ENCODE measurements at regions not wholly inside any gene's neighbourhood (a gene's known extent, or its start where the extent isn't known, plus 50 kb on each side); places are given as distances from the start of the nearest gene placed in this dataset.

GRCh38 chr3:107028086-107028485, 349.2 kb upstream of the CCDC54 start:
- no peak for TF ChIP-seq ZFP3 (CRISPR knock-in tag; IDR thresholded peaks at IDR 0.05)
- TF ChIP-seq ZNF565 (CRISPR knock-in tag; conservative IDR thresholded peaks at IDR 0.05; ENCODE audit: low read depth) = no peak
- TF ChIP-seq OSR1 (CRISPR knock-in tag; IDR thresholded peaks at IDR 0.05) = no peak
- TF ChIP-seq RARB (CRISPR knock-in tag; IDR thresholded peaks at IDR 0.05) = no peak
- no peak for TF ChIP-seq PATZ1 (CRISPR knock-in tag; IDR thresholded peaks at IDR 0.05; ENCODE audit: borderline replicate concordance)
- no peak for TF ChIP-seq ZC3H10 (CRISPR knock-in tag; IDR thresholded peaks at IDR 0.05)
- TF ChIP-seq CSDC2 (CRISPR knock-in tag; IDR thresholded peaks at IDR 0.05) = no peak
- TF ChIP-seq ESRRG (CRISPR knock-in tag; IDR thresholded peaks at IDR 0.05) = no peak
- no peak for TF ChIP-seq ZFP30 (CRISPR knock-in tag; IDR thresholded peaks at IDR 0.05)
- no peak for TF ChIP-seq ARNTL (CRISPR knock-in tag; IDR thresholded peaks at IDR 0.05; ENCODE audit: borderline replicate concordance, low read depth)
- no peak for TF ChIP-seq PPARA (CRISPR knock-in tag; IDR thresholded peaks at IDR 0.05; ENCODE audit: borderline replicate concordance)
- no peak for TF ChIP-seq CREB5 (CRISPR knock-in tag; IDR thresholded peaks at IDR 0.05; ENCODE audit: low read depth)
- no peak for TF ChIP-seq ZNF8 (CRISPR knock-in tag; IDR thresholded peaks at IDR 0.05)

All from SK-N-SH treated with all-trans-retinoic acid at 6 μM for 48 hours (cell line).